ENCODE measurements at regions not wholly inside any gene's neighbourhood (a gene's known extent, or its start where the extent isn't known, plus 50 kb on each side); places are given as distances from the start of the nearest gene placed in this dataset.

- H3K9ac ChIP-seq (ENCODE audit: low read length), result no peak overlapping the region
- TF ChIP-seq CTCF (IDR thresholded peaks at IDR 0.05) (no peak), EZH2 (IDR thresholded peaks at IDR 0.05; ENCODE audit: borderline replicate concordance, insufficient read depth, low read depth, low read length, poor library complexity, severe bottlenecking) (no peak)
- POLR2A ChIA-PET, result no interaction called here
- Mint-ChIP-seq H3K9me3 (ENCODE audit: insufficient read depth) (no peaks in the 10 kb centered on the region), H3K4me3 (no peak overlapping the region), H3K27me3 (peaks cover 8% of the 10 kb centered on the region), H3K27ac (no peak overlapping the region), H3K4me1 (no peaks in the 10 kb centered on the region)
- no peak overlapping the region for H3K4me2 ChIP-seq (replicated peaks; ENCODE audit: low read depth, low read length, poor library complexity, severe bottlenecking)
- H3K27me3 ChIP-seq (replicated peaks in 1 of 4; ENCODE audit: control extremely low read depth in 1 of 4, control insufficient read depth in 3 of 4, insufficient read depth in 4 of 4, low read length in 3 of 4), result peaks cover 0 to 9% (median 0%) of the 10 kb centered on the region in 4 experiments
- CTCF ChIA-PET, result no interaction called here
- ATAC-seq (ENCODE audit: low read depth), result no peak
- no peaks in the 10 kb centered on the region for H3K79me2 ChIP-seq (ENCODE audit: control insufficient read depth, insufficient read depth, low read length)
- no peaks in the 10 kb centered on the region for H3K9me3 ChIP-seq (ENCODE audit: control extremely low read depth in 1 of 3, control insufficient read depth in 2 of 3, insufficient read depth in 1 of 3, low read length in 2 of 3)
- DNase-seq, result no peak
- no peak overlapping the region for H2AFZ ChIP-seq (ENCODE audit: insufficient read depth, low read depth, low read length, poor library complexity, severe bottlenecking)
- no peaks in the 10 kb centered on the region for H4K20me1 ChIP-seq (ENCODE audit: control insufficient read depth, insufficient read depth, low read length, poor library complexity, severe bottlenecking)
- H3K4me3 ChIP-seq (ENCODE audit: control extremely low read depth in 1 of 5, extremely low read depth in 1 of 5, insufficient read depth in 1 of 5, low read depth in 2 of 5, low read length in 4 of 5), result no peak overlapping the region
- no peak overlapping the region for H3K27ac ChIP-seq (ENCODE audit: low read length in 2 of 2)
- no peaks in the 10 kb centered on the region for H3K36me3 ChIP-seq (replicated peaks in 1 of 2; ENCODE audit: control extremely low read depth in 1 of 2, control insufficient read depth in 1 of 2, extremely low read depth in 1 of 2, insufficient read depth in 2 of 2, low read length in 1 of 2)
- H3K4me1 ChIP-seq (ENCODE audit: control insufficient read depth in 2 of 2, insufficient read depth in 2 of 2, low read length in 2 of 2), result no peaks in the 10 kb centered on the region
- intact Hi-C loops (cut with micrococcal nuclease), result no loop called here
- 95% methylated on average over 4 of the region's 4 CpGs for WGBS (ENCODE audit: insufficient coverage)
These were observed 196.7 kb upstream of the DAB1 start for GRCh38 chr1:57620605-57621004.

- no peaks in the 10 kb centered on the region for H3K4me1 Mint-ChIP-seq
- ATAC-seq (ENCODE audit: low read depth), result no peak
- Histone ChIP-seq H2AFZ (ENCODE audit: insufficient read depth, low read depth, low read length, poor library complexity, severe bottlenecking) (no peak overlapping the region), H3K4me2 (replicated peaks; ENCODE audit: low read depth, low read length, poor library complexity, severe bottlenecking) (no peak overlapping the region), H3K9ac (ENCODE audit: low read length) (no peak overlapping the region), H3K27ac (ENCODE audit: low read length in 2 of 2) (no peak overlapping the region), H3K9me3 (ENCODE audit: control extremely low read depth in 1 of 3, control insufficient read depth in 2 of 3, insufficient read depth in 1 of 3, low read length in 2 of 3) (no peaks in the 10 kb centered on the region), H3K79me2 (ENCODE audit: control insufficient read depth, insufficient read depth, low read length) (no peaks in the 10 kb centered on the region), H3K36me3 (replicated peaks in 1 of 2; ENCODE audit: control extremely low read depth in 1 of 2, control insufficient read depth in 1 of 2, extremely low read depth in 1 of 2, insufficient read depth in 2 of 2, low read length in 1 of 2) (no peaks in the 10 kb centered on the region), H3K27me3 (replicated peaks in 1 of 4; ENCODE audit: control extremely low read depth in 1 of 4, control insufficient read depth in 3 of 4, insufficient read depth in 4 of 4, low read length in 3 of 4) (peaks cover 0 to 9% (median 0%) of the 10 kb centered on the region in 4 experiments), H3K4me1 (ENCODE audit: control insufficient read depth in 2 of 2, insufficient read depth in 2 of 2, low read length in 2 of 2) (no peaks in the 10 kb centered on the region), H4K20me1 (ENCODE audit: control insufficient read depth, insufficient read depth, low read length, poor library complexity, severe bottlenecking) (no peaks in the 10 kb centered on the region), H3K4me3 (ENCODE audit: control extremely low read depth in 1 of 5, extremely low read depth in 1 of 5, insufficient read depth in 1 of 5, low read depth in 2 of 5, low read length in 4 of 5) (no peak overlapping the region)
- POLR2A ChIA-PET, result no interaction called here
- intact Hi-C loops (cut with micrococcal nuclease), result no loop called here
- no peak overlapping the region for H3K27ac Mint-ChIP-seq
- no peak for TF ChIP-seq EZH2 (IDR thresholded peaks at IDR 0.05; ENCODE audit: borderline replicate concordance, insufficient read depth, low read depth, low read length, poor library complexity, severe bottlenecking)
- TF ChIP-seq CTCF (IDR thresholded peaks at IDR 0.05), result no peak
- WGBS (ENCODE audit: insufficient coverage), result 92% methylated on average over 4 of the region's 4 CpGs
- CTCF ChIA-PET, result no interaction called here
- no peak overlapping the region for H3K4me3 Mint-ChIP-seq
- peaks cover 11% of the 10 kb centered on the region for H3K27me3 Mint-ChIP-seq
- no peaks in the 10 kb centered on the region for H3K9me3 Mint-ChIP-seq (ENCODE audit: insufficient read depth)
- no peak for DNase-seq
These were observed 193.1 kb upstream of the DAB1 start for GRCh38 chr1:57616921-57617320.
